DMS53 treated with DMSO at 0.1 percent for 48 hours (cell line): ENCODE measurements at regions not wholly inside any gene's neighbourhood (a gene's known extent, or its start where the extent isn't known, plus 50 kb on each side); places are given as distances from the start of the nearest gene placed in this dataset.
"Not testable (repeated sequence)": the region's sequence is repeated elsewhere in the genome, so short reads cannot be mapped to it uniquely, and the experiment has no call there.

ENCODE experiments used
- DNase-seq: peaks from one replicate; lab custom pipeline; 2025; ENCODE audit not compliant: unreplicated experiment; lab: John Stamatoyannopoulos, UW

- no peak for DNase-seq
These were observed 354.6 kb upstream of the MAF start for GRCh38 chr16:79954921-79955705.

GRCh38 chr16:79950932-79951719 is 350.6 kb upstream of the MAF start:
- DNase-seq: no peak

GRCh38 chr16:79949417-79949816 is 348.9 kb upstream of the MAF start:
- DNase-seq: no peak

GRCh38 chr16:79947771-79948170 is 347.2 kb upstream of the MAF start:
- no peak for DNase-seq

DNA sequence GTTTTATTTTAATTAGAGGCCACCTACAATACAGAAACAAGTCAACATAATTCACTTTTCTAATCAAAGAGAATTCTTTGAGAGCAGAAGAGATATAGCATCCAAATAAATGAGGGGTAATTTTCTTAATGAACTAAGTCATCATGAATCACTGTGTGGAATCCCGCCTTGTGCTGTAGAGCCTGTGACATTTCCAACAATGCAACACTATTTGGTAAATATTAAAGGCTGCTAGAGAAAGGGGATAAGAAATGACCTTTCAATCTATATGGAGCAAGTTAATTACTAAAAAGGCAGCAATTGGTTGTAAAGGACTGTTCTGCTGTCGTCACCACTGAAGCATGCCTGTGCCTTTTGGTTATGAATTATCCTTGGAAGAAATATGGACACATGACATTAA is 345.7 kb upstream of the MAF start:
- DNase-seq: no peak

GRCh38 chr16:79943736-79944135 is 343.2 kb upstream of the MAF start:
- DNase-seq: peak; percentile 12

GRCh38 chr16:79938575-79938974 is 338.0 kb upstream of the MAF start:
- DNase-seq: no peak

DNA sequence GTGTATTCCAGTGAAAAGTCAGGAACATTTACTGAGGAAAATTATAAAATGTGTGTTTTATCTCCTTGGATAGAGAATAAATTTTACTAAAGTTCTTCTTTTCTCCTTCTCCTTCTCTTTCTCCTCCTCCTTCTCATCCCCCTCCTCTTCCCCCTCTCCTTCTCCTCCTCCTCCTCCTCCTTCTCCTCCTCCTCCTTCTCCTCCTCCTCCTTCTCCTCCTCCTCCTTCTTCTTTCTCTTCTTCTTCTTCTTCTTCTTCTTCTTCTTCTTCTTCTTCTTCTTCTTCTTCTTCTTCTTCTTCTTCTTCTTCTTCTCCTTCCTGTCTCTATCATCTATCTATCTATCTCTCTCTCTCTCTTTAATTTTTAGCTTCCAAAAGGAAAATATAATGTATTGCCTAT is 337.1 kb upstream of the MAF start:
- not testable (repeated sequence) for DNase-seq

DNA sequence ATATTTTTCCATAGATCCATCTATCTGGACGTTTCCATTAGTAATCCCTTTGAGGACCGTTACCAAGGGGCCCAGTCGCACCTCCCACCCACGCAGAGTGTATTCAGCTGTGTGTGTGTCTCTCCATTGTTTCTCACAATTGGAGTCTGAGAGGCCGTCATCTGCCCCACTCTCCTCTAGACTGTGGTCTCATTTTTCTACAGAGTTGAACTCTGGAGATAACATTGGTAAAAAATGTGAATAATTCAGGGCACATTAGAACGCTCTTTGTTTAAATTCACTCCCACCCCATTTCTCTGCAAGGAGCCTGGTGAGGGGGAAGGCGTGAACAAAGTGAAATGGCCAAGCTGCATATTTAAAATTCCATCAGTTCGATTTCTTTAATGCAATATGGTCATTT is 333.1 kb upstream of the MAF start:
- DNase-seq: no peak

- DNase-seq: no peak
These were observed 332.0 kb upstream of the MAF start for GRCh38 chr16:79932572-79932971.

GRCh38 chr16:79931721-79932120 is 331.2 kb upstream of the MAF start:
- DNase-seq: no peak

- no peak for DNase-seq
These were observed 328.9 kb upstream of the MAF start for GRCh38 chr16:79929260-79929965.

GRCh38 chr16:79928142-79928873 is 327.8 kb upstream of the MAF start:
- no peak for DNase-seq

GRCh38 chr16:79926451-79927205 is 326.1 kb upstream of the MAF start:
- DNase-seq: no peak

GRCh38 chr16:79923431-79923830 is 322.9 kb upstream of the MAF start:
- no peak for DNase-seq

GRCh38 chr16:79920685-79921084 is 320.1 kb upstream of the MAF start:
- no peak for DNase-seq

DNA sequence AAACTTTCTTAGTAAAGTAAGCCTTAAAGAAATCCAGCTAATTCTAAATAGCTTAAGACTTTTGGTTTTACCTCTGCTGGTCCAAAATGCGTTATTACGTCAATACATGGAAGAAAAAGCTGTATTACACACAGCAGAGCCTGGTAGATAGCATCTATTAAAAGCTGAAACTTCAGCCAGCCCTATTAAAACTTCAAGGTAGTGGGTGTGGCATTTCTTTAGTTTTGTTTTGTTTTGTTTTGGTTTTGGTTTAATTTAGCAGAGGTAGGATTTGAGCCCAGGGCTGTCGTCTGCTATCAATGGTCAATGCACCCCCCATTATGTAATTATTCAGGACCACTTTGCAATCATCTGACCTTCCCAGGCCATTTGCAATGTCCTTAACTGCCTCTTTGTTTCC is 318.4 kb upstream of the MAF start:
- DNase-seq: no peak

- DNase-seq: no peak
These were observed 315.2 kb upstream of the MAF start for GRCh38 chr16:79915761-79916160.

DNA sequence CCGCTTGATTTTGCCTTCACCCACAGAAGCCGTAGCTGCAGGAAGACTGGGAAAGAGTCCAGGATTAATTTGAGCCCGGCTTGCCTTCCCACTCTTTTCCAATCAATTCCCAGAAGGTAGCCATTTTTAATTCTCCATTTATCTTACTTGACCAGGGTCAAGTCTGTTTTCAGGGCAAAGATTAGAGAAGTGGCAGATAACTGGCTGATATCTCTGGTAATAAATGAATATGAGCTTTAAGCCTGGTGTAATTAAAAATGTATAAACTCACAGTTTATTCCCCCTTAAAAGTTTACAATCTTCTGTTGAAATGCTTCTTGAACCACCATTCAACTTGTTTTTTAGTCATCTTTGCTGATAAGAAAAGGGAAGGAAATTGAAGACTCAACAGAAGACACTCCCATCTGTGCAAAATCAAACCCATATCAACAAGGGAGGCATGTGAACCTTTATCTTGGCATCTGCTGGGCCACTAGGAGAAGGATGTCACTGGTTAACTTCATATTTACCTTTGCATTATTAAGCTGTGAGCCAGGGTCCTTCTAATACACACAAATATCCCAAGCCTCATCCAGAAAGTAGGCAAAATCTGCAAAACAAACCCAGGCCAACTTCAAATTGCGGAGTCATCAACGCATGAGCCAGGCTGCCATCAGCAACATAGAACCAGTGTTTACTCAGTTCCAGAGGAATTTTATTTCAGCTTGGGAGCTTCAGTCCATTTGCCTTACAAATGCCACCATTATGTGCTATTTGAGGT is 314.6 kb upstream of the MAF start:
- DNase-seq: no peak
